AG04449 (cell line): ENCODE measurements at regions not wholly inside any gene's neighbourhood (a gene's known extent, or its start where the extent isn't known, plus 50 kb on each side); places are given as distances from the start of the nearest gene placed in this dataset.
A peak's percentile ranks its signal among the peaks of the same experiment; 100 is the strongest.

Experiments used
- CTCF ChIA-PET: fragments of 350-600 bp; formaldehyde crosslinking; extraction: SDS; loops from one replicate; lab custom pipeline; 2021; ENCODE audit warnings: antibody characterized with exemption; lab: Yijun Ruan, JAX
- POLR2A ChIA-PET: fragments of 400-600, 350-600 bp; formaldehyde crosslinking; extraction: SDS; loops from one replicate; lab custom pipeline; 2020; ENCODE audit warnings: antibody characterized with exemption, inconsistent platforms; lab: Yijun Ruan, JAX
- DNase-seq: peaks from one replicate; pipeline ENCODE4 v3.0.0-alpha.2; 2010; ENCODE audit warnings: low read depth, low spot score
- H3K4me3 ChIP-seq: 2 replicates; pipeline ENCODE4 v1.5.1; 2011; ENCODE audit warnings: low read depth, mild to moderate bottlenecking, control low read depth, low read length
- TF ChIP-seq, protein P1 (sequence below): IDR thresholded peaks from one replicate; pipeline ENCODE4 v1.5.1; 2011; ENCODE audit warnings: mild to moderate bottlenecking, moderate library complexity, low read length, control low read depth, inconsistent platforms; ENCODE audit not compliant: insufficient read depth; ENCODE audit errors: missing control alignments

DNA sequence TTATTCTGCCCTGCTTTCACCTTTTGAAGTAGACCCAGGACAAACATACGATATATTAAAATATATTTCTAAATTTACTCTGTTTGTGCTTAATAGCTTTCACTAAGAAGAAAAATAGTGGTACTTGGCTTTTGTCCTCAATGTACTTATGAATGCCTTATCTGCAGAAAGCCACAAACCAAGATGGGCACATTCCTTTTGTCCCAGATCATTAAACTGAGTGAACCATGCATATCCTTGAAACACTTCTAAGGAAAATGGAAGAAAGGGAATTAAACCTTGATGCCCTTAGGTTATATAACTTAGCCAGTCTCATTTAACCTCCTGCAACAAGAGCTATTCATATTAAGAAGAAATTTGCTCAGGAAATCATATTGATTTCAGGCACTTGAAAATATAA is 553.8 kb upstream of the CDH9 start:
- POLR2A ChIA-PET, result no interaction called here
- H3K4me3 ChIP-seq, result no peak overlapping the region
- TF ChIP-seq, protein P1, sequence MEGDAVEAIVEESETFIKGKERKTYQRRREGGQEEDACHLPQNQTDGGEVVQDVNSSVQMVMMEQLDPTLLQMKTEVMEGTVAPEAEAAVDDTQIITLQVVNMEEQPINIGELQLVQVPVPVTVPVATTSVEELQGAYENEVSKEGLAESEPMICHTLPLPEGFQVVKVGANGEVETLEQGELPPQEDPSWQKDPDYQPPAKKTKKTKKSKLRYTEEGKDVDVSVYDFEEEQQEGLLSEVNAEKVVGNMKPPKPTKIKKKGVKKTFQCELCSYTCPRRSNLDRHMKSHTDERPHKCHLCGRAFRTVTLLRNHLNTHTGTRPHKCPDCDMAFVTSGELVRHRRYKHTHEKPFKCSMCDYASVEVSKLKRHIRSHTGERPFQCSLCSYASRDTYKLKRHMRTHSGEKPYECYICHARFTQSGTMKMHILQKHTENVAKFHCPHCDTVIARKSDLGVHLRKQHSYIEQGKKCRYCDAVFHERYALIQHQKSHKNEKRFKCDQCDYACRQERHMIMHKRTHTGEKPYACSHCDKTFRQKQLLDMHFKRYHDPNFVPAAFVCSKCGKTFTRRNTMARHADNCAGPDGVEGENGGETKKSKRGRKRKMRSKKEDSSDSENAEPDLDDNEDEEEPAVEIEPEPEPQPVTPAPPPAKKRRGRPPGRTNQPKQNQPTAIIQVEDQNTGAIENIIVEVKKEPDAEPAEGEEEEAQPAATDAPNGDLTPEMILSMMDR, result no peak
- peak; percentile 1 for DNase-seq
- CTCF ChIA-PET, result no interaction called here

- no peak overlapping the region for H3K4me3 ChIP-seq
- CTCF ChIA-PET, result no interaction called here
- no peak for DNase-seq
- POLR2A ChIA-PET, result no interaction called here
- TF ChIP-seq, protein P1, result no peak
These were observed 552.1 kb upstream of the CDH9 start for GRCh38 chr5:27590503-27590902.

DNA sequence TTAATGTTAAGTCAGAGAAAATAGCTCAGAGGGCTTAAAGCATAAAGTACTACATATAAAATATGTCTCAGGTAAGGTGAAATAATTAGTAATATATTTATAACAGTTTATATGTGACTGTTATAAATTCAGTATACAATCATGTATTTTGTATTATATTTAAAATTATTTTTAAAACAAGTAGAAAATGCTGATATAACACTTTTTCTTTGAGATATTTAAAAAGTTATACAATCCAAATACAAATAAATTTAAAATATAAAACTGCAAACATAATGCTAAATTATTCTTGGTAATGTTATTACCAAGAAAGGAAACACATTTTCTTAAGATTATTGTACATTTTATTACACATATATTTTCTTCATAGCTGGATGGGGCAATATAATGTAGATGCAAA is 539.9 kb upstream of the CDH9 start:
- TF ChIP-seq, protein P1, result no peak
- DNase-seq, result no peak
- ChIA-PET CTCF (no interaction called here), POLR2A (no interaction called here)
- no peak overlapping the region for H3K4me3 ChIP-seq

DNA sequence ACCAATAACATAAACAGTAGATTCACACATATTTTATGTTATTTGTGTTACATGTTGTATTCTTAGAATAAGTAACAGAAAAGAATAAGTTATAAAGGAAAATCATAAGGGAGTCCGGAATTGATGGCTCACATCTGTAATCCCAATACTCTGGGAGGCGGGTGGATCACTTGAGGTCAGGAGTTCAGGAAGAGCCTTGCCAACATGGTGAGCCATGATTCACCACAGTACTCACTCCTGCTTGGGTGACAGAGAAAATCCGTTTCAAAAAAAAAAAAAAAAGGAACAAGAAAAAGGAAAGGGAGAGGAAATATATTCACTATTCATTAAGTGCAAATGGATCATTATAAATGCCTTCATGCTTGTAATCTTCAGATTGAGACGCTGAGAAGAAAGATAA is 533.3 kb upstream of the CDH9 start:
- TF ChIP-seq, protein P1, result no peak
- POLR2A ChIA-PET, result no interaction called here
- CTCF ChIA-PET, result no interaction called here
- no peak overlapping the region for H3K4me3 ChIP-seq
- no peak for DNase-seq

DNA sequence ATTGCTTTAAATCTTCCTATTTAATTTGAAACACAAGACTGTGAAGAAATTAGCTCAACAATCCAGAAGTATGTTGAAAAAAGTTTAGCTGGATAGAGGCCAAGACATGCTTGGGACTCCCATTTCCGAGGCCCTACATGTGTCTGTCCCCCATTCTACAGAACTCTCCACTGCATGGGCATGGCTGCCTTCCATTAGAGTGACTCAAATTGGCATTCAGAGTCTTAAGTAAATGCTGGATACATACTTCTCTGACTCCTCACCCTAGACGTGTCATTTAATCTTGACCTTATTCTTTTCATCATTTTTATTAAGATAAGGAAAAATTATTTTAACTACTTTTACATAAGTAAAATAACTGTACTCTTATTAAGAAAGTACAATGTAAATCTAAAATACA is 530.4 kb upstream of the CDH9 start:
- H3K4me3 ChIP-seq, result no peak overlapping the region
- POLR2A ChIA-PET, result no interaction called here
- TF ChIP-seq, protein P1, result no peak
- CTCF ChIA-PET, result no interaction called here
- no peak for DNase-seq

- POLR2A ChIA-PET, result no interaction called here
- CTCF ChIA-PET, result no interaction called here
These were observed 523.0 kb upstream of the CDH9 start for GRCh38 chr5:27561408-27561807.

More at GRCh38 chr5:27561408-27561807, 523.0 kb upstream of the CDH9 start:
- TF ChIP-seq, protein P1, result no peak
- H3K4me3 ChIP-seq, result no peak overlapping the region
- no peak for DNase-seq
